ENCODE measurements at regions not wholly inside any gene's neighbourhood (a gene's known extent, or its start where the extent isn't known, plus 50 kb on each side); places are given as distances from the start of the nearest gene placed in this dataset.

DNA sequence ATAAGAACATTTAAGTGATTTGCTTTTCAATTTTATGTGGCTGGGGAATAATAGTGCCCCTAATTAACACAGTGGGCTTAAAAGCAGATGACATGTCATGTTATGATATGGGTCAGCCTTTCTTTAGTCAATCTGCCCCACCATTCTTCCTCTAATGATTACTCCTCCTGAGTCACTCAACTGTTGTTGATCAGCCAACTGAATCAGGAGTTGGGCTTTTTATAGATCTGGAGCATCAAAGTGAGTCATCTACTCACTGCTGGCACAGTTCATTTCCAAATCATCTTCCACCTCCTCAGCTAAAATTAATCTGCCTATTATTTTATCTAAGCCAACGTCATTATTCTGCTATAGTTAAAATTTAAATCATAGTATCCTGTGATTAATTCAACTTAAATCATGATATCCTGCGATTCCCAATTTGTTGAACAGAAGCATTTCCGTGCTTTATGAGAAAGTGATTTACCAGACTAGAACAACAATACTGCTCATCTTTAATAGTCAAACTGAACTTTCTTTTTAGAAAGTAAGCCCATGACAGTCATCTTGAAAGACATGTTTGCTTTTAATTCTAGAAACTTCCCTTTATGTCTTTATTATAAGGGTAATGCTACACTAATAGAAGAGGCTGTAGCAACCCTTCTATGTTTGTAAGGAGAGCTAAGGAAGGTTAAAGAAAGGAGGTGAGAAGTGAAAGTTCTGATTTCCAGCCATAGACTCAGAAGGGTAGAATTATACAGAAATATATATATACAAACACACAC, 551.4 kb downstream of the TBC1D4 start:
- TF ChIP-seq POLR2AphosphoS5 (IDR thresholded peaks at IDR 0.05; ENCODE audit: low read depth, low read length) (no peak), EZH2 (IDR thresholded peaks at IDR 0.05; ENCODE audit: low read depth, low read length, severe bottlenecking) (no peak), KDM1A (IDR thresholded peaks at IDR 0.05; ENCODE audit: borderline replicate concordance, low read length) (no peak)
